ENCODE measurements at regions not wholly inside any gene's neighbourhood (a gene's known extent, or its start where the extent isn't known, plus 50 kb on each side); places are given as distances from the start of the nearest gene placed in this dataset.

- TF ChIP-seq CTCF (IDR thresholded peaks at IDR 0.05) (no peak), EZH2 (IDR thresholded peaks at IDR 0.05) (no peak)
Observed at GRCh38 chr2:12457831-12458230, 258.9 kb upstream of the TRIB2 start.
